ENCODE measurements at regions not wholly inside any gene's neighbourhood (a gene's known extent, or its start where the extent isn't known, plus 50 kb on each side); places are given as distances from the start of the nearest gene placed in this dataset.
"Not testable (repeated sequence)": the region's sequence is repeated elsewhere in the genome, so short reads cannot be mapped to it uniquely, and the experiment has no call there.

DNA sequence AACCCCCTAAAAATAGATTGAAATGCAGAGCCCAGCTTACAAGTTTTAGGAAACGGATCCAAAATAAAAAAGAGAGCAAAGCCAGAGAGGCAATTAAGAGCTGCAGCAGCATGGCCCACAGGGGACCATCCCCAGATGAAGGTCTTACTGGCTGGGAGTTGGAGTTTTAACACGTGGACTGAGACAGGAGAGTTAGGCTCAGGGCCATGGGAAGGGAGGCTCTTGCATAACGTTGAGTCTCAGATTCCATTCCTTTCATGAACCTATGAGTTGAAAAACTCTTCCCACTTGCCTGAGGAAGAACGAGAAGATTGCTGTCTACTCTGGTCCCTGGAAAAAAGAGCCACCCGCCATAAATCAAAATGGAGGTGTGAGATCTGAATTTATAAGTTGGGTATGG lies 101.8 kb upstream of the NDUFV2 start:
- TF ChIP-seq, protein P1, sequence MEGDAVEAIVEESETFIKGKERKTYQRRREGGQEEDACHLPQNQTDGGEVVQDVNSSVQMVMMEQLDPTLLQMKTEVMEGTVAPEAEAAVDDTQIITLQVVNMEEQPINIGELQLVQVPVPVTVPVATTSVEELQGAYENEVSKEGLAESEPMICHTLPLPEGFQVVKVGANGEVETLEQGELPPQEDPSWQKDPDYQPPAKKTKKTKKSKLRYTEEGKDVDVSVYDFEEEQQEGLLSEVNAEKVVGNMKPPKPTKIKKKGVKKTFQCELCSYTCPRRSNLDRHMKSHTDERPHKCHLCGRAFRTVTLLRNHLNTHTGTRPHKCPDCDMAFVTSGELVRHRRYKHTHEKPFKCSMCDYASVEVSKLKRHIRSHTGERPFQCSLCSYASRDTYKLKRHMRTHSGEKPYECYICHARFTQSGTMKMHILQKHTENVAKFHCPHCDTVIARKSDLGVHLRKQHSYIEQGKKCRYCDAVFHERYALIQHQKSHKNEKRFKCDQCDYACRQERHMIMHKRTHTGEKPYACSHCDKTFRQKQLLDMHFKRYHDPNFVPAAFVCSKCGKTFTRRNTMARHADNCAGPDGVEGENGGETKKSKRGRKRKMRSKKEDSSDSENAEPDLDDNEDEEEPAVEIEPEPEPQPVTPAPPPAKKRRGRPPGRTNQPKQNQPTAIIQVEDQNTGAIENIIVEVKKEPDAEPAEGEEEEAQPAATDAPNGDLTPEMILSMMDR (conservative IDR thresholded peaks at IDR 0.05) = no peak
- no peak for DNase-seq
- peaks cover 17% of the 10 kb centered on the region for H3K4me1 Mint-ChIP-seq
- no peak overlapping the region for H3K4me3 Mint-ChIP-seq
- 86 to 89% methylated on average over 3 to 5 of the region's 5 CpGs for WGBS, 2 experiments (ENCODE audit: insufficient coverage in 1 of 2, insufficient read length in 1 of 2)
- no peak overlapping the region for H3K9ac ChIP-seq (ENCODE audit: extremely low read depth, low read length, poor library complexity, severe bottlenecking)
- peaks cover 6% of the 10 kb centered on the region for H3K9me3 Mint-ChIP-seq
- H3K27me3 Mint-ChIP-seq (ENCODE audit: insufficient read depth) = no peaks in the 10 kb centered on the region
- peaks cover 14% of the 10 kb centered on the region for H3K9me3 ChIP-seq (ENCODE audit: control insufficient read depth, low read length)
- H3K36me3 ChIP-seq (ENCODE audit: control insufficient read depth, insufficient read depth, low read length) = no peaks in the 10 kb centered on the region
- H3K4me3 ChIP-seq (ENCODE audit: low read length) = no peak overlapping the region
- H3K27me3 ChIP-seq (ENCODE audit: control insufficient read depth, insufficient read depth, low read length, poor library complexity, severe bottlenecking) = no peaks in the 10 kb centered on the region
- no peaks in the 10 kb centered on the region for H3K4me1 ChIP-seq (ENCODE audit: control insufficient read depth, insufficient read depth, low read length)
- H3K36me3 Mint-ChIP-seq (ENCODE audit: low read depth) = no peaks in the 10 kb centered on the region
- H3K27ac Mint-ChIP-seq = no peak overlapping the region
- H3K27ac ChIP-seq (ENCODE audit: low read depth, low read length) = no peak overlapping the region

DNA sequence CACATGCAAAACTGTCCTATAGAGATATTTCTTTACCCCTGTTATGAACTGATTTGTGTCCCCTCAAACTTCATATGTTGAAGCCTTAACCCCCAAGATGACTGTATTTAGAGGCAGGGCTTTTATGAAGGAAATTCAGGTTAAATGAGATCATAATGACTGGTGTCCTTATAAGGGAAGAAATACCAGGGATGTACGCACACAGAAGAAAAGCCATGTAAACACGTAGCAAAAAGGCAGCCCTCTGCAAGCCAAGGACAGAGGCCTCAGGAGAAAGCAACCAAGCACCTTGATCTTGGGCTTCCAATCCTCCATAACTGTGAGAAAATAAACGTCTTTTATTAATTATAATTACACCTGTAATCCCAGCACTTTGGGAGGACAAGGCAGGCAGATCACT lies 101.3 kb upstream of the NDUFV2 start:
- H3K4me3 ChIP-seq (ENCODE audit: low read length) = no peak overlapping the region
- TF ChIP-seq, protein P1 (conservative IDR thresholded peaks at IDR 0.05) = no peak
- Mint-ChIP-seq H3K27me3 (ENCODE audit: insufficient read depth) (no peaks in the 10 kb centered on the region), H3K4me3 (no peak overlapping the region), H3K36me3 (ENCODE audit: low read depth) (no peaks in the 10 kb centered on the region), H3K9me3 (peaks cover 6% of the 10 kb centered on the region), H3K4me1 (peaks cover 17% of the 10 kb centered on the region), H3K27ac (no peak overlapping the region)
- WGBS, 2 experiments (ENCODE audit: insufficient coverage in 1 of 2, insufficient read length in 1 of 2) = 86 to 97% methylated on average over 3 of the region's 3 CpGs
- no peaks in the 10 kb centered on the region for H3K27me3 ChIP-seq (ENCODE audit: control insufficient read depth, insufficient read depth, low read length, poor library complexity, severe bottlenecking)
- H3K4me1 ChIP-seq (ENCODE audit: control insufficient read depth, insufficient read depth, low read length) = no peaks in the 10 kb centered on the region
- H3K9ac ChIP-seq (ENCODE audit: extremely low read depth, low read length, poor library complexity, severe bottlenecking) = no peak overlapping the region
- no peak overlapping the region for H3K27ac ChIP-seq (ENCODE audit: low read depth, low read length)
- peaks cover 14% of the 10 kb centered on the region for H3K9me3 ChIP-seq (ENCODE audit: control insufficient read depth, low read length)
- H3K36me3 ChIP-seq (ENCODE audit: control insufficient read depth, insufficient read depth, low read length) = no peaks in the 10 kb centered on the region
- DNase-seq = no peak

DNA sequence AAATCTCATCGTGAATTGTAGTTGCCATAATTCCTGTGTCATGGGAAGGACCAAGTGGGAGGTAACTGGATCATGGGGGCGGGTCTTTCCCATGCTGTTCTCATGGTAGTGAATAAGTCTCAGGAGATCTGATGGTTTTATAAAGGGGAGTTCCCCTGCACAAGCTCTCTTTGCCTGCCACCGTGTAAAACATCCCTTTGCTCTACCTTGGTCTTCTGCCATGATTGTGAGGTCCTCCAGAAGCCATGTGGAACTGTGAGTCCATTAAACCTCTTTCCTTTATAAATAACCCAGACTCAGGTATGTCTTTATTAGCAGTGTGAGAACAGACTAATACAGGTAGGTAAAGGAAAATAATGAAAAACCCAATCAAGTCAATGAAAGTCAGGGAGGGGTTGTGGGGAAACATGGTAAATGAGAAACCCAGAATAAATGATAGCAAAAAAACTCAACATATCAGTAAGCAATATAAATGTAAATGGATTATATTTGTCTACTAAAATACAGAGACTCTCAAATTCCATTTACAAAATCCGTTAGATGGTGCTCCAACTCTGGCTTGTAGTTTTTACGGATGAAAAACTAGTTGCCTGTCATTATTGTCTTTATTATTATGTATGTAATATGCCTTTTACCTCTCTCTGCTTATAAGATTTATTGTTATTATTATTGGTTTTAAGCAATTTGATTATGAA lies 98.9 kb upstream of the NDUFV2 start:
- no peaks in the 10 kb centered on the region for H3K36me3 Mint-ChIP-seq (ENCODE audit: low read depth)
- Histone ChIP-seq H3K9ac (ENCODE audit: extremely low read depth, low read length, poor library complexity, severe bottlenecking) (no peak overlapping the region), H3K9me3 (ENCODE audit: control insufficient read depth, low read length) (peaks cover 10% of the 10 kb centered on the region), H3K4me1 (ENCODE audit: control insufficient read depth, insufficient read depth, low read length) (no peaks in the 10 kb centered on the region), H3K27ac (ENCODE audit: low read depth, low read length) (no peak overlapping the region), H3K4me3 (ENCODE audit: low read length) (no peak overlapping the region), H3K36me3 (ENCODE audit: control insufficient read depth, insufficient read depth, low read length) (no peaks in the 10 kb centered on the region), H3K27me3 (ENCODE audit: control insufficient read depth, insufficient read depth, low read length, poor library complexity, severe bottlenecking) (no peaks in the 10 kb centered on the region)
- WGBS, 2 experiments (ENCODE audit: insufficient coverage in 1 of 2, insufficient read length in 1 of 2) = 80 to 98% methylated on average over 1 to 5 of the region's 5 CpGs
- no peak overlapping the region for H3K27ac Mint-ChIP-seq
- H3K9me3 Mint-ChIP-seq = peaks cover 9% of the 10 kb centered on the region
- no peaks in the 10 kb centered on the region for H3K27me3 Mint-ChIP-seq (ENCODE audit: insufficient read depth)
- DNase-seq = no peak
- no peak overlapping the region for H3K4me3 Mint-ChIP-seq
- peaks cover 8% of the 10 kb centered on the region for H3K4me1 Mint-ChIP-seq
- TF ChIP-seq, protein P1 (conservative IDR thresholded peaks at IDR 0.05) = no peak

DNA sequence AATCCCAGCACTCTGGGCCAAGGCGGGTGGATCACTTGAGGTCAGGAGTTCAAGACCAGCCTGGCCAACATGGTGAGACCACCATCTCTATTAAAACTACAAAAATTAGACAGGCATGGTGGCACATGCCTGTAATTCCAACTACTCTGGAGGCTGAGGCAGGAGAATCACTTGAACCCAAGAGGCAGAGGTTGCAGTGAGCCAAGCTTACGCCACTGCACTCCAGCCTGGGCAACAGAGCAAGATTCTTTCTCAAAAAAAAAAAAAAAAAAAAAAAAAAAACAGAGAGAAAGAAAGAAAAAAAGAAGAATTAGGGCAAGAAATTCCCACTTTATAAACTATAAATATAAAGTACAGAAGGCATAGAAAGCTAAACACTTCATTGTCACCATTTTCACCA lies 98.2 kb upstream of the NDUFV2 start:
- DNase-seq; H3K27me3 Mint-ChIP-seq (ENCODE audit: insufficient read depth); H3K9ac ChIP-seq (ENCODE audit: extremely low read depth, low read length, poor library complexity, severe bottlenecking); H3K9me3 ChIP-seq (ENCODE audit: control insufficient read depth, low read length); H3K36me3 ChIP-seq (ENCODE audit: control insufficient read depth, insufficient read depth, low read length); H3K9me3 Mint-ChIP-seq; H3K36me3 Mint-ChIP-seq (ENCODE audit: low read depth); H3K4me1 Mint-ChIP-seq; H3K27ac ChIP-seq (ENCODE audit: low read depth, low read length); H3K27me3 ChIP-seq (ENCODE audit: control insufficient read depth, insufficient read depth, low read length, poor library complexity, severe bottlenecking); H3K4me3 ChIP-seq (ENCODE audit: low read length); H3K27ac Mint-ChIP-seq; H3K4me3 Mint-ChIP-seq; H3K4me1 ChIP-seq (ENCODE audit: control insufficient read depth, insufficient read depth, low read length): not testable (repeated sequence)
- WGBS, 2 experiments (ENCODE audit: insufficient coverage in 1 of 2, insufficient read length in 1 of 2) = 88 to 100% methylated on average over 1 of the region's 2 CpGs

DNA sequence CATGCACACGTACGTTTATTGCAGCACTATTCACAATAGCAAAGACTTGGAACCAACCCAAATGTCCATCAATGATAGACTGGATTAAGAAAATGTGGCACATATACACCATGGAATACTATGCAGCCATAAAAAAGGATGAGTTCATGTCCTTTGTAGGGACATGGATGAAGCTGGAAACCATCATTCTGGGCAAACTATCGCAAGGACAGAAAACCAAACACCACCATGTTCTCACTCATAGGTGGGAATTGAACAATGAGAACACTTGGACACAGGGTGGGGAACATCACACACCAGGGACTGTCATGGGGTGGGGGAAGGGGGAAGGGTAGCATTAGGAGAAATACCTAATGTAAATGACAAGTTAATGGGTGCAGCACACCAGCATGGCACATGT lies 94.8 kb upstream of the NDUFV2 start:
- not testable (repeated sequence) for H3K36me3 Mint-ChIP-seq (ENCODE audit: low read depth); H3K9ac ChIP-seq (ENCODE audit: extremely low read depth, low read length, poor library complexity, severe bottlenecking); H3K27ac ChIP-seq (ENCODE audit: low read depth, low read length); H3K36me3 ChIP-seq (ENCODE audit: control insufficient read depth, insufficient read depth, low read length); H3K9me3 Mint-ChIP-seq; H3K4me1 Mint-ChIP-seq; H3K9me3 ChIP-seq (ENCODE audit: control insufficient read depth, low read length); H3K4me3 Mint-ChIP-seq; H3K4me1 ChIP-seq (ENCODE audit: control insufficient read depth, insufficient read depth, low read length); H3K27ac Mint-ChIP-seq; H3K27me3 Mint-ChIP-seq (ENCODE audit: insufficient read depth); DNase-seq; H3K4me3 ChIP-seq (ENCODE audit: low read length); H3K27me3 ChIP-seq (ENCODE audit: control insufficient read depth, insufficient read depth, low read length, poor library complexity, severe bottlenecking)
- WGBS, 2 experiments (ENCODE audit: insufficient coverage in 1 of 2, insufficient read length in 1 of 2) = no CpG with 5 or more reads among the region's 3 CpGs

Measured in endodermal cell (in vitro differentiated cells).